ENCODE measurements at regions not wholly inside any gene's neighbourhood (a gene's known extent, or its start where the extent isn't known, plus 50 kb on each side); places are given as distances from the start of the nearest gene placed in this dataset.

DNA sequence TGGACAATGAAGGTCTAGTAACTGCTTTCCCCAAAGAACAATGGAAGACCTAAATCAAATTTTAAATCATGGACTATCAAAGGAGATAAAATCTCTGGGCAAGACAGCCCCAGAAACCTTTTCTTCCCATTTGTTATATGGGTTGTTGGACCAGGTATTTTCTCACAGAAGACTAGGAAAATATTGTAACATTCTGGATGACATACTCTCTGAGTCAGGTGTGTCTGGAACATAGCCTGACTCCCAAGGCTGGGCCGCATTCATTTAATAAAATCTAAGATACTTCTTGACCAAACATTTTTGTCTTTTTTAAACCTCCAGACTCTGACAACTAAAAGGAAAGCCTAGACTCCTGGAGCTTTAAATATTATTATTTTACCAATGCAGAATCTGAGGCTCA is 87.9 kb downstream of the ATP23 start (continued):
- no peak for TF ChIP-seq TCF7L2 (IDR thresholded peaks at IDR 0.05; ENCODE audit: borderline replicate concordance, extremely low read depth, insufficient read depth, insufficient read length)

DNA sequence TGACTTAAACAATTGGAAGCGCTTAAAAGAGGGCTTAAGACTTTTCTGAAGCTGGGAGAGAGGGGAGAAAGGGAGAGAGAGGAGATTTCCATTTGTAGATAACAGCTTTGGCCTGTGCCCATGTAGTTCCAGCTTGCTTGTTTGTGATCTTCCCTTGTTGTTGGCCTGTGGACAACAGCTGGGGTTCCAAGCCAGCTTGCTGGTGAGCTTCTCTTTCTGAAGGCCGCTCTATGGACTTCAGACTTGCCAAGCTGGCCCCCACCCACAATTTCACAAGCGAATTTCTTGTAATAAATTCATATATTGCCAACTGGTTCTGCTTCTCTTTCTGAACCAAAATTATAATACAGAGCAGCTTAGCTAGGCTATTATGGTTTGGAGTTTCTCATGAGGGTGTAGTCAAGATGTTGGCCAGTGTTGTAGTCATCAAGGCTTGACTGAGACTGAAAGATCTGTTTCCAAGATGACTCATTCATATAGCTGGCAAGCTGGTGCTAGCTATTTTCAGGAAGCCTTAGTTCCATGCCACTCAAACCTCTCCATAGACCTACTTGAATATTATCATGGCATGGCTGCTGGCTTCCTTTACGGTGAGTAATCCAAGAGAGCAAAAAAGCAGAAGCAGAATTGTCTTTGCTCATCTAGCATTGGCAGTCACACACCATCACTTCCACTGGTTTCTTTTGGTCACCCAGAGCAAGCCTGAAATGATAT is 89.4 kb downstream of the ATP23 start:
- CTCF ChIA-PET, result no interaction called here
- intact Hi-C loops (cut with micrococcal nuclease), result no loop called here
- Histone ChIP-seq H3K79me2 (ENCODE audit: insufficient read depth, low read length) (no peaks in the 10 kb centered on the region), H3K9ac (ENCODE audit: low read length) (no peak overlapping the region), H3K36me3 (ENCODE audit: control insufficient read depth in 1 of 2, insufficient read depth in 2 of 2, low read length in 2 of 2) (no peaks in the 10 kb centered on the region), H3K9me3 (ENCODE audit: control insufficient read depth in 1 of 2, insufficient read depth in 1 of 2, low read depth in 1 of 2, low read length in 2 of 2) (peaks cover 0 to 3% of the 10 kb centered on the region in 2 experiments; a peak in 2 of 4 replicates), H3K27me3 (ENCODE audit: insufficient read depth, low read length) (no peaks in the 10 kb centered on the region), H4K20me1 (ENCODE audit: insufficient read depth) (no peaks in the 10 kb centered on the region), H3K4me1 (ENCODE audit: control insufficient read depth in 1 of 2, insufficient read depth in 2 of 2, low read length in 2 of 2) (peaks cover 0 to 4% of the 10 kb centered on the region in 2 experiments; a peak in 1 of 4 replicates), H3K9me2 (ENCODE audit: insufficient read depth) (no peaks in the 10 kb centered on the region), H3K27ac (ENCODE audit: low read depth, low read length) (no peak overlapping the region), H3K4me2 (ENCODE audit: low read length) (no peak overlapping the region), H3K4me3 (replicated peaks in 1 of 2; ENCODE audit: low read depth in 1 of 2, low read length in 2 of 2) (no peak overlapping the region), H2AFZ (ENCODE audit: low read depth, low read length, poor library complexity, severe bottlenecking) (no peak overlapping the region)
- POLR2A ChIA-PET, result no interaction called here
- BruUV-seq (replicated peaks), result no TSS peak
- ATAC-seq, result no peak
- RAD21 ChIA-PET (ENCODE audit: low non-redundant PET in 1 of 2, low total read pairs in 2 of 2, uncharacterized antibody in 2 of 2, unreplicated experiment in 2 of 2), result no interaction called here
- no peak for DNase-seq (ENCODE audit: low read depth, low spot score)
- no peak for TF ChIP-seq ELF1 (IDR thresholded peaks at IDR 0.05; ENCODE audit: borderline replicate concordance, low read depth)

DNA sequence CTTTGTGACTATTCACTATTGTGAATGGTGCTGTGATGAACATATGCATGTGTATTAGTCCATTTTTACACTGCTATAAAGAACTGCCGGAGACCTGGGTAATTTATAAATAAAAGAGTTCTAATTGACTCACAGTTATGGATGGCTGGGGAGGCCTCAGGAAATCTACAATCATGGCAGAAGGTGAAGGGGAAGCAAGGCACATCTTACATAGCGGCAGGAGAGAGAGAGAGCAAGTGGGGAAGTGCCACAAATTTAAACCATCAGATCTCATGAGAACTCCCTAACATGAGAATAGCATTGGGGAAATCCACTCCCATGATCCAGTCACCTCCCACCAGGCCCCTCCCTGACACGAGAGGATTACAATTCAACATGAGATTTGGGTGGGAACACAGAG is 90.8 kb downstream of the ATP23 start:
- no peak for DNase-seq (ENCODE audit: low read depth, low spot score)

More for the DNA sequence above, 90.8 kb downstream of the ATP23 start:
- intact Hi-C loops (cut with micrococcal nuclease), result no loop called here
- H2AFZ ChIP-seq (ENCODE audit: low read depth, low read length, poor library complexity, severe bottlenecking), result no peak overlapping the region
- ATAC-seq, result no peak
- H3K9me2 ChIP-seq (ENCODE audit: insufficient read depth), result no peaks in the 10 kb centered on the region
- H3K4me1 ChIP-seq (ENCODE audit: control insufficient read depth in 1 of 2, insufficient read depth in 2 of 2, low read length in 2 of 2), result no peaks in the 10 kb centered on the region
- no TSS peak for BruUV-seq (replicated peaks)
- no peaks in the 10 kb centered on the region for H4K20me1 ChIP-seq (ENCODE audit: insufficient read depth)
- CTCF ChIA-PET, result no interaction called here
- TF ChIP-seq JUND (IDR thresholded peaks at IDR 0.05) (no peak), EGR1 (IDR thresholded peaks at IDR 0.05; ENCODE audit: low read depth) (no peak), EZH2phosphoT487 (IDR thresholded peaks at IDR 0.05; ENCODE audit: borderline replicate concordance) (no peak), EZH2 (IDR thresholded peaks at IDR 0.05) (no peak), RAD21 (IDR thresholded peaks at IDR 0.05; ENCODE audit: low read depth) (no peak), SRF (IDR thresholded peaks at IDR 0.05; ENCODE audit: low read depth) (no peak), TCF7L2 (IDR thresholded peaks at IDR 0.05; ENCODE audit: borderline replicate concordance, extremely low read depth, insufficient read depth, insufficient read length) (no peak), ZNF274 (IDR thresholded peaks at IDR 0.05; ENCODE audit: low read depth, low read length) (no peak), SIN3A (IDR thresholded peaks at IDR 0.05; ENCODE audit: low read depth) (no peak), CEBPB (IDR thresholded peaks at IDR 0.05; ENCODE audit: low read depth) (no peak), CBX3 (IDR thresholded peaks at IDR 0.05; ENCODE audit: low read depth) (no peak), POLR2A (IDR thresholded peaks at IDR 0.05; ENCODE audit: borderline replicate concordance, extremely low read depth, insufficient read depth, insufficient read length) (no peak), ELF1 (IDR thresholded peaks at IDR 0.05; ENCODE audit: borderline replicate concordance, low read depth) (no peak)
- TF ChIP-seq, protein P1, sequence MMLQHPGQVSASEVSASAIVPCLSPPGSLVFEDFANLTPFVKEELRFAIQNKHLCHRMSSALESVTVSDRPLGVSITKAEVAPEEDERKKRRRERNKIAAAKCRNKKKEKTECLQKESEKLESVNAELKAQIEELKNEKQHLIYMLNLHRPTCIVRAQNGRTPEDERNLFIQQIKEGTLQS (IDR thresholded peaks at IDR 0.05), result no peak
- TF ChIP-seq, protein P2, sequence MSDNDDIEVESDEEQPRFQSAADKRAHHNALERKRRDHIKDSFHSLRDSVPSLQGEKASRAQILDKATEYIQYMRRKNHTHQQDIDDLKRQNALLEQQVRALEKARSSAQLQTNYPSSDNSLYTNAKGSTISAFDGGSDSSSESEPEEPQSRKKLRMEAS (IDR thresholded peaks at IDR 0.05), result no peak
- POLR2A ChIA-PET, result no interaction called here
- no peaks in the 10 kb centered on the region for H3K27me3 ChIP-seq (ENCODE audit: insufficient read depth, low read length)
- no peak overlapping the region for H3K9ac ChIP-seq (ENCODE audit: low read length)
- RAD21 ChIA-PET (ENCODE audit: low non-redundant PET in 1 of 2, low total read pairs in 2 of 2, uncharacterized antibody in 2 of 2, unreplicated experiment in 2 of 2), result no interaction called here
- peaks cover 0 to 5% of the 10 kb centered on the region in 2 experiments; a peak in 2 of 4 replicates for H3K9me3 ChIP-seq (ENCODE audit: control insufficient read depth in 1 of 2, insufficient read depth in 1 of 2, low read depth in 1 of 2, low read length in 2 of 2)
- H3K79me2 ChIP-seq (ENCODE audit: insufficient read depth, low read length), result no peaks in the 10 kb centered on the region
- H3K36me3 ChIP-seq (ENCODE audit: control insufficient read depth in 1 of 2, insufficient read depth in 2 of 2, low read length in 2 of 2), result no peaks in the 10 kb centered on the region
- no peak overlapping the region for H3K27ac ChIP-seq (ENCODE audit: low read depth, low read length)
- H3K4me2 ChIP-seq (ENCODE audit: low read length), result no peak overlapping the region
- no peak overlapping the region for H3K4me3 ChIP-seq (replicated peaks in 1 of 2; ENCODE audit: low read depth in 1 of 2, low read length in 2 of 2)
